H1 (cell line): ENCODE measurements at regions not wholly inside any gene's neighbourhood (a gene's known extent, or its start where the extent isn't known, plus 50 kb on each side); places are given as distances from the start of the nearest gene placed in this dataset.

ENCODE experiments used
- CTCF ChIA-PET: fragments of 300-600 bp; sonication (Branson Sonifier 250); formaldehyde crosslinking; loops from one replicate; lab custom pipeline; 2021; ENCODE audit not compliant: partially characterized antibody; lab: Charles Lee
- POLR2A ChIA-PET: fragments of 300-600 bp; sonication (Branson Sonifier 250); formaldehyde crosslinking; loops from one replicate; lab custom pipeline; 2021; ENCODE audit warnings: inconsistent platforms; ENCODE audit not compliant: partially characterized antibody; lab: Charles Lee
- DNase-seq, 2 experiments: peaks; one replicate each; pipeline versions ENCODE4 v3.0.0 to v3.0.0-alpha.2; 2010 to 2022; ENCODE audit warnings: low spot score in 2 of 2, low read depth in 1 of 2, mixed read lengths in 1 of 2
- FAIRE-seq: peaks from 2 replicates; lab custom pipeline; 2011; peaks lifted over from hg19 to GRCh38; lab: Jason Lieb, UNC
- H2AFZ ChIP-seq: 2 replicates; pipeline ENCODE4 v1.8.1; 2012; ENCODE audit warnings: low read length, inconsistent platforms
- H2AK5ac ChIP-seq: 2 replicates; pipeline ENCODE4 v1.6.1; 2013; ENCODE audit warnings: low read depth, low read length
- H2BK120ac ChIP-seq: replicated peaks from 2 replicates; pipeline ENCODE3; 2013; ENCODE audit warnings: low read depth, low read length, inconsistent platforms
- H2BK12ac ChIP-seq: 2 replicates; pipeline ENCODE4 v1.6.1; 2013; ENCODE audit warnings: low read depth, low read length
- H2BK15ac ChIP-seq: 2 replicates; pipeline ENCODE4 v1.6.1; 2013; ENCODE audit warnings: low read length
- H2BK20ac ChIP-seq: 2 replicates; pipeline ENCODE4 v1.6.1; 2013; ENCODE audit warnings: low read length
- H2BK5ac ChIP-seq: 2 replicates; pipeline ENCODE4 v1.6.1; 2013; ENCODE audit warnings: low read depth, low read length
- H3K14ac ChIP-seq: 2 replicates; pipeline ENCODE4 v1.6.1; 2013; ENCODE audit warnings: inconsistent platforms; ENCODE audit not compliant: insufficient read length
- H3K18ac ChIP-seq: 2 replicates; pipeline ENCODE4 v1.6.1; 2013; ENCODE audit warnings: low read length; ENCODE audit errors: extremely low read depth
- H3K23ac ChIP-seq: 2 replicates; pipeline ENCODE4 v1.6.1; 2013; ENCODE audit warnings: inconsistent platforms; ENCODE audit not compliant: insufficient read length
- H3K23me2 ChIP-seq: 2 replicates; pipeline ENCODE4 v1.6.1; 2013; ENCODE audit warnings: low read depth, low read length
- H3K27ac ChIP-seq: 2 replicates; pipeline ENCODE4 v1.6.1; 2011; ENCODE audit warnings: low read depth, low read length, inconsistent platforms
- H3K27me3 ChIP-seq, 4 experiments: replicated peaks in 1 of 4; 1 replicate in 1 of 4; 2 replicates in 3 of 4; pipeline versions ENCODE4 v1.6.1 to v1.8.1; 2011 to 2013; ENCODE audit warnings: low read length in 3 of 4, mild to moderate bottlenecking in 3 of 4, inconsistent platforms in 2 of 4, mixed read lengths in 2 of 4, moderate library complexity in 1 of 4; ENCODE audit not compliant: control insufficient read depth in 3 of 4, insufficient read depth in 3 of 4; ENCODE audit errors: extremely low read depth in 1 of 4
- H3K36me3 ChIP-seq, 4 experiments: 2 replicates each; pipeline versions ENCODE4 v1.6.1 to v1.8.1; 2011 to 2013; ENCODE audit warnings: mild to moderate bottlenecking in 4 of 4, low read length in 3 of 4, moderate library complexity in 2 of 4, control low read depth in 1 of 4, inconsistent platforms in 1 of 4; ENCODE audit not compliant: insufficient read depth in 4 of 4, control insufficient read depth in 2 of 4
- H3K4ac ChIP-seq: replicated peaks from 2 replicates; pipeline ENCODE3; 2013; ENCODE audit warnings: low read length, low read depth, mixed read lengths, inconsistent platforms; ENCODE audit not compliant: insufficient read length
- H3K4me1 ChIP-seq, 4 experiments: replicated peaks in 1 of 4; 1 replicate in 1 of 4; 2 replicates in 3 of 4; pipeline versions ENCODE4 v1.6.1 to v1.8.1; 2011 to 2013; ENCODE audit warnings: low read length in 3 of 4, inconsistent platforms in 2 of 4, mixed read lengths in 1 of 4; ENCODE audit not compliant: insufficient read depth in 4 of 4, control insufficient read depth in 3 of 4
- H3K4me2 ChIP-seq, 2 experiments: 2 replicates each; pipeline versions ENCODE4 v1.6.1 to v1.8.1; 2011 to 2013; ENCODE audit warnings: low read depth in 2 of 2, low read length in 2 of 2, control low read depth in 1 of 2, inconsistent platforms in 1 of 2, mild to moderate bottlenecking in 1 of 2; ENCODE audit not compliant: insufficient read depth in 1 of 2
- H3K4me3 ChIP-seq, 4 experiments: fragments of 200-600, 300-600 bp in 1 of 4; sonication (generic), shearing (Covaris generic), sonication (Bioruptor Twin) in 1 of 4; 2 replicates each; pipeline versions ENCODE4 v1.5.1 to v1.8.1; 2011 to 2016; ENCODE audit warnings: low read length in 4 of 4, low read depth in 3 of 4, control low read depth in 2 of 4, inconsistent platforms in 2 of 4, mild to moderate bottlenecking in 2 of 4, mixed read lengths in 1 of 4, moderate library complexity in 1 of 4; ENCODE audit not compliant: insufficient read depth in 2 of 4; ENCODE audit errors: extremely low read depth in 1 of 4
- H3K56ac ChIP-seq: replicated peaks from 2 replicates; pipeline ENCODE3; 2013; ENCODE audit warnings: low read depth, mild to moderate bottlenecking, mixed read lengths, low read length, inconsistent platforms; ENCODE audit not compliant: insufficient read length
- H3K79me1 ChIP-seq: 2 replicates; pipeline ENCODE4 v1.6.1; 2013; ENCODE audit warnings: low read depth, low read length, control low read depth
- H3K79me2 ChIP-seq, 2 experiments: 2 replicates each; pipeline versions ENCODE4 v1.6.1 to v1.8.1; 2012 to 2013; ENCODE audit warnings: low read length in 2 of 2, mild to moderate bottlenecking in 2 of 2, inconsistent platforms in 1 of 2; ENCODE audit not compliant: insufficient read depth in 2 of 2, control insufficient read depth in 1 of 2
- H3K9ac ChIP-seq, 4 experiments: replicated peaks in 1 of 4; 1 replicate in 1 of 4; 2 replicates in 3 of 4; pipeline versions ENCODE4 v1.6.1 to v1.8.1; 2011 to 2013; ENCODE audit warnings: low read depth in 3 of 4, low read length in 3 of 4, control low read depth in 2 of 4, mild to moderate bottlenecking in 2 of 4, moderate library complexity in 2 of 4, inconsistent platforms in 1 of 4; ENCODE audit errors: extremely low read depth in 1 of 4
- H3K9me3 ChIP-seq, 2 experiments: 2 replicates each; pipeline versions ENCODE4 v1.6.1 to v1.8.1; 2012 to 2013; ENCODE audit warnings: mild to moderate bottlenecking in 2 of 2, moderate library complexity in 2 of 2, control low read depth in 1 of 2, inconsistent platforms in 1 of 2, low read depth in 1 of 2, low read length in 1 of 2, mixed read lengths in 1 of 2; ENCODE audit not compliant: insufficient read depth in 2 of 2
- H4K20me1 ChIP-seq, 2 experiments: replicated peaks in 1 of 2; 2 replicates each; pipeline versions ENCODE3 to v1.8.1; 2011 to 2013; ENCODE audit warnings: inconsistent platforms in 2 of 2, low read length in 2 of 2, mild to moderate bottlenecking in 1 of 2; ENCODE audit not compliant: insufficient read depth in 2 of 2, control insufficient read depth in 1 of 2
- H4K5ac ChIP-seq: 2 replicates; pipeline ENCODE4 v1.6.1; 2013; ENCODE audit warnings: low read length, low read depth, mixed read lengths, inconsistent platforms; ENCODE audit not compliant: insufficient read length
- H4K8ac ChIP-seq: 2 replicates; pipeline ENCODE4 v1.8.0; 2013; ENCODE audit warnings: mild to moderate bottlenecking, moderate library complexity, low read length, inconsistent platforms; ENCODE audit not compliant: insufficient read depth; ENCODE audit errors: extremely low read depth
- H4K91ac ChIP-seq: replicated peaks from 2 replicates; pipeline ENCODE3; 2013; ENCODE audit warnings: low read length, mixed read lengths, inconsistent platforms; ENCODE audit not compliant: insufficient read length
- GTF2F1 ChIP-seq: IDR thresholded peaks from 2 replicates; pipeline ENCODE4 v1.6.1; 2012; ENCODE audit warnings: low read depth, low read length, improper control_type of control experiment, borderline replicate concordance
- KDM1A ChIP-seq: fragments of 200-600, 300-600 bp; sonication (generic); IDR thresholded peaks from 2 replicates; pipeline ENCODE4 v1.7.1; 2016; ENCODE audit warnings: mild to moderate bottlenecking, low read length, borderline replicate concordance
- WGBS, 2 experiments: shearing (Covaris generic) in 1 of 2; methylation state at CpG; one replicate each; pipeline versions ENCODE4 v1.1.6 to v1.1.7; 2013 to 2015; ENCODE audit warnings: low lambda C conversion rate in 2 of 2, mixed read lengths in 2 of 2, inconsistent platforms in 1 of 2, low coverage in 1 of 2, missing lambda C conversion rate in 1 of 2; ENCODE audit not compliant: insufficient replicate concordance in 2 of 2, insufficient coverage in 1 of 2, insufficient read length in 1 of 2; ENCODE audit errors: extremely low coverage in 1 of 2, missing lambda C conversion rate in 1 of 2; 5-methylcytosine and 5-hydroxymethylcytosine counted together

DNA sequence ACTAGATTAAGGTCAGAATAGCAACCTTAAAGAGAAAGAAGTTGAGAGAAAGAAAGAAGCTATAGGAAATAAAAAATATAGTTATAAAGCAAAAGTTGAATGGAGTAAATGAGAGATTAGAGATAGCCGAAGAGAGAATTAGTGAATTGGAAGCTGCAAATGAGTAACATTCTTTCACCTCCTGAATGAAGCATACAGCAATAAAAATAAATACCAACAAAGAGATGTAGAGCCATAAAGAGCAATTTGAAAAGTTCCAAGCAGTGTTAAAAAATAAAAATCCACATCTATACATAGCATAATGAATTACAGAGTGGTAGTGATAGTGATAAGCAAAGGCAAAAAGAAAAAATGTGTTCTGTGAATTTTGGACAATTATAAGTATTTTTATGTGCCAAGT is 177.9 kb downstream of the VRK1 start:
- no peak for DNase-seq
- Histone ChIP-seq H4K5ac (no peak overlapping the region), H3K27ac (no peak overlapping the region), H3K27me3 (no peaks in the 10 kb centered on the region), H3K9ac (no peak overlapping the region), H2BK120ac (no peak overlapping the region), H2BK15ac (no peak overlapping the region), H2BK12ac (no peak overlapping the region), H3K23me2 (no peaks in the 10 kb centered on the region), H3K14ac (no peak overlapping the region), H2BK20ac (no peak overlapping the region), H2AFZ (no peak overlapping the region), H3K4ac (no peak overlapping the region), H3K4me2 (no peak overlapping the region), H4K91ac (no peak overlapping the region), H3K18ac (no peak overlapping the region), H3K23ac (no peak overlapping the region), H3K56ac (no peak overlapping the region), H4K8ac (no peak overlapping the region), H3K9me3 (peaks cover 10 to 13% of the 10 kb centered on the region in 2 experiments; a peak in 2 of 4 replicates), H4K20me1 (no peaks in the 10 kb centered on the region), H3K36me3 (no peaks in the 10 kb centered on the region), H2AK5ac (no peak overlapping the region), H2BK5ac (no peak overlapping the region), H3K4me1 (no peaks in the 10 kb centered on the region), H3K4me3 (no peak overlapping the region), H3K79me2 (no peaks in the 10 kb centered on the region), H3K79me1 (no peaks in the 10 kb centered on the region)
- CTCF ChIA-PET, result interaction anchor here (0.8 to 1.0 kb wide), 2 partner anchors 11 to 700 kb away, joined by 3 read pairs; no protein-coding TSS in a partner anchor
- POLR2A ChIA-PET, result no interaction called here
- 93 to 100% methylated on average over 1 of the region's 1 CpG for WGBS, 2 experiments
- FAIRE-seq, result no peak
- no peak for TF ChIP-seq GTF2F1
- peak; percentile 80 for TF ChIP-seq KDM1A
- TF ChIP-seq, all 59 proteins: peak for 1
